ENCODE measurements at regions not wholly inside any gene's neighbourhood (a gene's known extent, or its start where the extent isn't known, plus 50 kb on each side); places are given as distances from the start of the nearest gene placed in this dataset.
"Not testable (repeated sequence)": the region's sequence is repeated elsewhere in the genome, so short reads cannot be mapped to it uniquely, and the experiment has no call there.

GRCh38 chr6:63441266-63441956 is 121.6 kb upstream of the LGSN start:
- no peak for DNase-seq (ENCODE audit: low spot score)

GRCh38 chr6:63442870-63443269 is 123.1 kb upstream of the LGSN start:
- no peak for DNase-seq (ENCODE audit: low spot score)

- DNase-seq (ENCODE audit: low spot score) = no peak
These were observed 125.0 kb upstream of the LGSN start for GRCh38 chr6:63444768-63445167.

GRCh38 chr6:63446405-63446804 is 125.9 kb upstream of the LOC128125822 start:
- DNase-seq (ENCODE audit: low spot score) = no peak

- DNase-seq (ENCODE audit: low spot score) = no peak
These were observed 125.1 kb upstream of the LOC128125822 start for GRCh38 chr6:63447134-63447533.

- DNase-seq (ENCODE audit: low spot score) = no peak
These were observed 124.1 kb upstream of the LOC128125822 start for GRCh38 chr6:63448229-63448628.

GRCh38 chr6:63449714-63450113 is 122.6 kb upstream of the LOC128125822 start:
- no peak for DNase-seq (ENCODE audit: low spot score)

GRCh38 chr6:63451238-63451637 is 121.0 kb upstream of the LOC128125822 start:
- DNase-seq (ENCODE audit: low spot score) = no peak

- DNase-seq (ENCODE audit: low spot score) = no peak
These were observed 120.2 kb upstream of the LOC128125822 start for GRCh38 chr6:63452125-63452524.

GRCh38 chr6:63456734-63457133 is 115.5 kb upstream of the LOC128125822 start:
- no peak for DNase-seq (ENCODE audit: low spot score)

GRCh38 chr6:63458480-63459115 is 113.7 kb upstream of the LOC128125822 start:
- no peak for DNase-seq (ENCODE audit: low spot score)

GRCh38 chr6:63459814-63460213 is 112.5 kb upstream of the LOC128125822 start:
- no peak for DNase-seq (ENCODE audit: low spot score)

GRCh38 chr6:63460971-63461370 is 111.3 kb upstream of the LOC128125822 start:
- no peak for DNase-seq (ENCODE audit: low spot score)

GRCh38 chr6:63464060-63464459 is 108.2 kb upstream of the LOC128125822 start:
- no peak for DNase-seq (ENCODE audit: low spot score)

GRCh38 chr6:63465750-63466149 is 106.5 kb upstream of the LOC128125822 start:
- no peak for DNase-seq (ENCODE audit: low spot score)

GRCh38 chr6:63466242-63466733 is 106.0 kb upstream of the LOC128125822 start:
- DNase-seq (ENCODE audit: low spot score) = no peak

- DNase-seq (ENCODE audit: low spot score) = no peak
These were observed 104.9 kb upstream of the LOC128125822 start for GRCh38 chr6:63467247-63467954.

- not testable (repeated sequence) for DNase-seq (ENCODE audit: low spot score)
These were observed 101.1 kb upstream of the LOC128125822 start for GRCh38 chr6:63471145-63471544.

GRCh38 chr6:63471654-63472053 is 100.6 kb upstream of the LOC128125822 start:
- DNase-seq (ENCODE audit: low spot score) = no peak

GRCh38 chr6:63475707-63476106 is 96.6 kb upstream of the LOC128125822 start:
- no peak for DNase-seq (ENCODE audit: low spot score)

- DNase-seq (ENCODE audit: low spot score) = no peak
These were observed 96.0 kb upstream of the LOC128125822 start for GRCh38 chr6:63476302-63476701.

- no peak for DNase-seq (ENCODE audit: low spot score)
These were observed 94.7 kb upstream of the LOC128125822 start for GRCh38 chr6:63477422-63478040.

All from A172 (cell line).